ENCODE measurements at regions not wholly inside any gene's neighbourhood (a gene's known extent, or its start where the extent isn't known, plus 50 kb on each side); places are given as distances from the start of the nearest gene placed in this dataset.

- intact Hi-C loops (cut with micrococcal nuclease), result no loop called here
- CTCF ChIA-PET, result no interaction called here
- POLR2A ChIA-PET, result no interaction called here
These were observed 269.4 kb upstream of the SEMA3D start for GRCh38 chr7:85456254-85456653.

GRCh38 chr7:85454904-85455303 lies 268.0 kb upstream of the SEMA3D start:
- no peak overlapping the region for H3K4me3 Mint-ChIP-seq
- H3K4me1 Mint-ChIP-seq (ENCODE audit: low read depth), result no peaks in the 10 kb centered on the region
- H3K9me3 Mint-ChIP-seq, result no peaks in the 10 kb centered on the region
- CTCF ChIA-PET, result no interaction called here
- no peak overlapping the region for H3K27ac Mint-ChIP-seq
- H3K36me3 Mint-ChIP-seq, result no peaks in the 10 kb centered on the region
- POLR2A ChIA-PET, result no interaction called here
- no peak for DNase-seq
- no peaks in the 10 kb centered on the region for H3K27me3 Mint-ChIP-seq
- intact Hi-C loops (cut with micrococcal nuclease), result no loop called here

More at GRCh38 chr7:85456254-85456653, 269.4 kb upstream of the SEMA3D start:
- DNase-seq, result no peak
- Mint-ChIP-seq H3K27me3 (no peaks in the 10 kb centered on the region), H3K36me3 (no peaks in the 10 kb centered on the region), H3K9me3 (no peaks in the 10 kb centered on the region), H3K4me1 (ENCODE audit: low read depth) (no peaks in the 10 kb centered on the region), H3K4me3 (no peak overlapping the region), H3K27ac (no peak overlapping the region)

- CTCF ChIA-PET, result no interaction called here
- no peak overlapping the region for H3K4me3 Mint-ChIP-seq
- no peaks in the 10 kb centered on the region for H3K9me3 Mint-ChIP-seq
- POLR2A ChIA-PET, result no interaction called here
- intact Hi-C loops (cut with micrococcal nuclease), result no loop called here
- DNase-seq, result no peak
- no peak overlapping the region for H3K27ac Mint-ChIP-seq
- H3K4me1 Mint-ChIP-seq (ENCODE audit: low read depth), result no peaks in the 10 kb centered on the region
- H3K36me3 Mint-ChIP-seq, result no peaks in the 10 kb centered on the region
- H3K27me3 Mint-ChIP-seq, result no peaks in the 10 kb centered on the region
These were observed 265.8 kb upstream of the SEMA3D start for GRCh38 chr7:85452674-85453073.

- H3K4me3 Mint-ChIP-seq, result no peak overlapping the region
- H3K27ac Mint-ChIP-seq, result no peak overlapping the region
- H3K4me1 Mint-ChIP-seq (ENCODE audit: low read depth), result no peaks in the 10 kb centered on the region
- no peaks in the 10 kb centered on the region for H3K9me3 Mint-ChIP-seq
- POLR2A ChIA-PET, result no interaction called here
- no peaks in the 10 kb centered on the region for H3K36me3 Mint-ChIP-seq
- CTCF ChIA-PET, result no interaction called here
- H3K27me3 Mint-ChIP-seq, result no peaks in the 10 kb centered on the region
- DNase-seq, result no peak
- intact Hi-C loops (cut with micrococcal nuclease), result no loop called here
These were observed 262.6 kb upstream of the SEMA3D start for GRCh38 chr7:85449478-85449877.

- H3K27me3 Mint-ChIP-seq, result no peaks in the 10 kb centered on the region
- ChIA-PET POLR2A (no interaction called here), CTCF (no interaction called here)
- no peak overlapping the region for H3K4me3 Mint-ChIP-seq
- no peaks in the 10 kb centered on the region for H3K4me1 Mint-ChIP-seq (ENCODE audit: low read depth)
- intact Hi-C loops (cut with micrococcal nuclease), result no loop called here
- H3K9me3 Mint-ChIP-seq, result no peaks in the 10 kb centered on the region
- no peaks in the 10 kb centered on the region for H3K36me3 Mint-ChIP-seq
- DNase-seq, result no peak
- no peak overlapping the region for H3K27ac Mint-ChIP-seq
These were observed 260.1 kb upstream of the SEMA3D start for GRCh38 chr7:85447004-85447403.

- POLR2A ChIA-PET, result no interaction called here
- CTCF ChIA-PET, result no interaction called here
- Mint-ChIP-seq H3K27ac (no peak overlapping the region), H3K27me3 (no peaks in the 10 kb centered on the region), H3K9me3 (peaks cover 8% of the 10 kb centered on the region), H3K36me3 (no peaks in the 10 kb centered on the region), H3K4me1 (ENCODE audit: low read depth) (no peaks in the 10 kb centered on the region), H3K4me3 (no peak overlapping the region)
- intact Hi-C loops (cut with micrococcal nuclease), result no loop called here
- DNase-seq, result no peak
These were observed 239.7 kb upstream of the SEMA3D start for GRCh38 chr7:85426487-85426960.

- Mint-ChIP-seq H3K27me3 (no peaks in the 10 kb centered on the region), H3K27ac (no peak overlapping the region), H3K36me3 (no peaks in the 10 kb centered on the region), H3K4me3 (no peak overlapping the region), H3K9me3 (peaks cover 6% of the 10 kb centered on the region), H3K4me1 (ENCODE audit: low read depth) (no peaks in the 10 kb centered on the region)
- ChIA-PET POLR2A (no interaction called here), CTCF (no interaction called here)
- intact Hi-C loops (cut with micrococcal nuclease), result no loop called here
- DNase-seq, result no peak
These were observed 237.4 kb upstream of the SEMA3D start for GRCh38 chr7:85424298-85424697.

- Mint-ChIP-seq H3K27me3 (no peaks in the 10 kb centered on the region), H3K4me1 (ENCODE audit: low read depth) (no peaks in the 10 kb centered on the region), H3K36me3 (no peaks in the 10 kb centered on the region), H3K9me3 (peaks cover 6% of the 10 kb centered on the region), H3K4me3 (no peak overlapping the region), H3K27ac (no peak overlapping the region)
- POLR2A ChIA-PET, result no interaction called here
- intact Hi-C loops (cut with micrococcal nuclease), result no loop called here
- DNase-seq, result no peak
- CTCF ChIA-PET, result no interaction called here
These were observed 236.5 kb upstream of the SEMA3D start for GRCh38 chr7:85423209-85423895.

- no peaks in the 10 kb centered on the region for H3K36me3 Mint-ChIP-seq
- H3K4me1 Mint-ChIP-seq (ENCODE audit: low read depth), result no peaks in the 10 kb centered on the region
- H3K27me3 Mint-ChIP-seq, result no peaks in the 10 kb centered on the region
- DNase-seq, result no peak
- ChIA-PET CTCF (no interaction called here), POLR2A (no interaction called here)
- no peak overlapping the region for H3K27ac Mint-ChIP-seq
- peaks cover 4% of the 10 kb centered on the region for H3K9me3 Mint-ChIP-seq
- H3K4me3 Mint-ChIP-seq, result no peak overlapping the region
- intact Hi-C loops (cut with micrococcal nuclease), result no loop called here
These were observed 228.9 kb upstream of the SEMA3D start for GRCh38 chr7:85415743-85416142.

- Mint-ChIP-seq H3K9me3 (peaks cover 4% of the 10 kb centered on the region), H3K27me3 (no peaks in the 10 kb centered on the region), H3K4me3 (no peak overlapping the region), H3K27ac (no peak overlapping the region), H3K4me1 (ENCODE audit: low read depth) (no peaks in the 10 kb centered on the region), H3K36me3 (no peaks in the 10 kb centered on the region)
- ChIA-PET POLR2A (no interaction called here), CTCF (no interaction called here)
- DNase-seq, result no peak
- intact Hi-C loops (cut with micrococcal nuclease), result no loop called here
These were observed 226.9 kb upstream of the SEMA3D start for GRCh38 chr7:85413718-85414117.

GRCh38 chr7:85412912-85413311 lies 226.1 kb upstream of the SEMA3D start:
- no peak overlapping the region for H3K4me3 Mint-ChIP-seq
- no peak overlapping the region for H3K27ac Mint-ChIP-seq

GRCh38 chr7:85407391-85407790 lies 220.5 kb upstream of the SEMA3D start:
- peaks cover 6% of the 10 kb centered on the region for H3K9me3 Mint-ChIP-seq
- H3K4me1 Mint-ChIP-seq (ENCODE audit: low read depth), result no peaks in the 10 kb centered on the region
- H3K4me3 Mint-ChIP-seq, result no peak overlapping the region
- intact Hi-C loops (cut with micrococcal nuclease), result no loop called here
- ChIA-PET CTCF (no interaction called here), POLR2A (no interaction called here)
- H3K36me3 Mint-ChIP-seq, result no peaks in the 10 kb centered on the region
- H3K27me3 Mint-ChIP-seq, result no peaks in the 10 kb centered on the region
- no peak overlapping the region for H3K27ac Mint-ChIP-seq
- DNase-seq, result no peak

More at GRCh38 chr7:85412912-85413311, 226.1 kb upstream of the SEMA3D start:
- H3K9me3 Mint-ChIP-seq, result peaks cover 4% of the 10 kb centered on the region
- intact Hi-C loops (cut with micrococcal nuclease), result no loop called here
- no peaks in the 10 kb centered on the region for H3K36me3 Mint-ChIP-seq
- no peaks in the 10 kb centered on the region for H3K4me1 Mint-ChIP-seq (ENCODE audit: low read depth)
- no peaks in the 10 kb centered on the region for H3K27me3 Mint-ChIP-seq
- CTCF ChIA-PET, result no interaction called here
- POLR2A ChIA-PET, result no interaction called here
- no peak for DNase-seq

- POLR2A ChIA-PET, result no interaction called here
- Mint-ChIP-seq H3K4me3 (no peak overlapping the region), H3K9me3 (peaks cover 6% of the 10 kb centered on the region), H3K4me1 (ENCODE audit: low read depth) (no peaks in the 10 kb centered on the region), H3K27ac (no peak overlapping the region), H3K27me3 (no peaks in the 10 kb centered on the region), H3K36me3 (no peaks in the 10 kb centered on the region)
- intact Hi-C loops (cut with micrococcal nuclease), result no loop called here
- CTCF ChIA-PET, result no interaction called here
- DNase-seq, result no peak
These were observed 218.4 kb upstream of the SEMA3D start for GRCh38 chr7:85405016-85405902.
